ENCODE measurements at regions not wholly inside any gene's neighbourhood (a gene's known extent, or its start where the extent isn't known, plus 50 kb on each side); places are given as distances from the start of the nearest gene placed in this dataset.
"Not testable (repeated sequence)": the region's sequence is repeated elsewhere in the genome, so short reads cannot be mapped to it uniquely, and the experiment has no call there.

GRCh38 chr2:35973737-35974132 lies 381.8 kb upstream of the CRIM1 start:
- no peak for DNase-seq (ENCODE audit: low spot score)
- intact Hi-C loops (cut with DNase I): no loop called here

- no peak for DNase-seq (ENCODE audit: low spot score)
- intact Hi-C loops (cut with DNase I): no loop called here
Observed at GRCh38 chr2:35973132-35973736, 382.3 kb upstream of the CRIM1 start.

- DNase-seq (ENCODE audit: low spot score): no peak
- intact Hi-C loops (cut with DNase I): no loop called here
Observed at GRCh38 chr2:35963824-35964223, 391.8 kb upstream of the CRIM1 start.

- intact Hi-C loops (cut with DNase I): no loop called here
Observed at GRCh38 chr2:35963357-35963756, 392.2 kb upstream of the CRIM1 start.

GRCh38 chr2:35962585-35963146 lies 392.9 kb upstream of the CRIM1 start:
- no peak for DNase-seq (ENCODE audit: low spot score)
- intact Hi-C loops (cut with DNase I): no loop called here

More at GRCh38 chr2:35963357-35963756, 392.2 kb upstream of the CRIM1 start:
- DNase-seq (ENCODE audit: low spot score): no peak

GRCh38 chr2:35960596-35960995 lies 395.0 kb upstream of the CRIM1 start:
- no peak for DNase-seq (ENCODE audit: low spot score)
- intact Hi-C loops (cut with DNase I): no loop called here

GRCh38 chr2:35957053-35957452 lies 398.5 kb upstream of the CRIM1 start:
- DNase-seq (ENCODE audit: low spot score); intact Hi-C loops (cut with DNase I): not testable (repeated sequence)

- intact Hi-C loops (cut with DNase I): no loop called here
Observed at GRCh38 chr2:35946478-35946877, 409.1 kb upstream of the CRIM1 start.

GRCh38 chr2:35938838-35939237 lies 416.7 kb upstream of the CRIM1 start:
- intact Hi-C loops (cut with DNase I): no loop called here
- DNase-seq (ENCODE audit: low spot score): no peak

More at GRCh38 chr2:35946478-35946877, 409.1 kb upstream of the CRIM1 start:
- DNase-seq (ENCODE audit: low spot score): no peak

GRCh38 chr2:35933031-35933430 lies 422.5 kb upstream of the CRIM1 start:
- intact Hi-C loops (cut with DNase I): no loop called here
- DNase-seq (ENCODE audit: low spot score): no peak

- no peak for DNase-seq (ENCODE audit: low spot score)
- intact Hi-C loops (cut with DNase I): no loop called here
Observed at GRCh38 chr2:35932276-35932963, 423.2 kb upstream of the CRIM1 start.

- intact Hi-C loops (cut with DNase I): no loop called here
- no peak for DNase-seq (ENCODE audit: low spot score)
Observed at GRCh38 chr2:35931626-35932025, 424.0 kb upstream of the CRIM1 start.

- intact Hi-C loops (cut with DNase I): no loop called here
- DNase-seq (ENCODE audit: low spot score): no peak
Observed at GRCh38 chr2:35931115-35931514, 424.5 kb upstream of the CRIM1 start.

GRCh38 chr2:35929551-35929950 lies 426.0 kb upstream of the CRIM1 start:
- intact Hi-C loops (cut with DNase I): no loop called here
- no peak for DNase-seq (ENCODE audit: low spot score)

- intact Hi-C loops (cut with DNase I): no loop called here
- DNase-seq (ENCODE audit: low spot score): no peak
Observed at GRCh38 chr2:35920061-35920460, 435.5 kb upstream of the CRIM1 start.

GRCh38 chr2:35915261-35915660 lies 440.3 kb upstream of the CRIM1 start:
- intact Hi-C loops (cut with DNase I): no loop called here

GRCh38 chr2:35891936-35892335 lies 463.6 kb upstream of the CRIM1 start:
- intact Hi-C loops (cut with DNase I): no loop called here

More at GRCh38 chr2:35915261-35915660, 440.3 kb upstream of the CRIM1 start:
- DNase-seq (ENCODE audit: low spot score): no peak

GRCh38 chr2:35891528-35891927 lies 464.1 kb upstream of the CRIM1 start:
- DNase-seq (ENCODE audit: low spot score): no peak
- intact Hi-C loops (cut with DNase I): no loop called here

More at GRCh38 chr2:35891936-35892335, 463.6 kb upstream of the CRIM1 start:
- DNase-seq (ENCODE audit: low spot score): no peak

GRCh38 chr2:35887146-35887545 lies 468.4 kb upstream of the CRIM1 start:
- intact Hi-C loops (cut with DNase I): no loop called here
- DNase-seq (ENCODE audit: low spot score): no peak

GRCh38 chr2:35873921-35874320 lies 481.7 kb upstream of the CRIM1 start:
- intact Hi-C loops (cut with DNase I): loop anchor here (5.0 kb wide), 1 partner anchor 798 kb away; no protein-coding TSS in a partner anchor
- no peak for DNase-seq (ENCODE audit: low spot score)

- no peak for DNase-seq (ENCODE audit: low spot score)
- intact Hi-C loops (cut with DNase I): loop anchor here (5.0 kb wide), 1 partner anchor 801 kb away; no protein-coding TSS in a partner anchor
Observed at GRCh38 chr2:35871672-35872071, 483.9 kb upstream of the CRIM1 start.

Measured in cardiac septum (tissue), 1 donor.